NCI-H510A (cell line): ENCODE measurements at regions not wholly inside any gene's neighbourhood (a gene's known extent, or its start where the extent isn't known, plus 50 kb on each side); places are given as distances from the start of the nearest gene placed in this dataset.
A peak's percentile ranks its signal among the peaks of the same experiment; 100 is the strongest.
"Not testable (repeated sequence)": the region's sequence is repeated elsewhere in the genome, so short reads cannot be mapped to it uniquely, and the experiment has no call there.

Experiments
- DNase-seq: peaks from one replicate; lab custom pipeline; 2025; lab: John Stamatoyannopoulos, UW

- DNase-seq = no peak
These were observed 153.5 kb upstream of the STK32A start for GRCh38 chr5:147081311-147081764.

DNA sequence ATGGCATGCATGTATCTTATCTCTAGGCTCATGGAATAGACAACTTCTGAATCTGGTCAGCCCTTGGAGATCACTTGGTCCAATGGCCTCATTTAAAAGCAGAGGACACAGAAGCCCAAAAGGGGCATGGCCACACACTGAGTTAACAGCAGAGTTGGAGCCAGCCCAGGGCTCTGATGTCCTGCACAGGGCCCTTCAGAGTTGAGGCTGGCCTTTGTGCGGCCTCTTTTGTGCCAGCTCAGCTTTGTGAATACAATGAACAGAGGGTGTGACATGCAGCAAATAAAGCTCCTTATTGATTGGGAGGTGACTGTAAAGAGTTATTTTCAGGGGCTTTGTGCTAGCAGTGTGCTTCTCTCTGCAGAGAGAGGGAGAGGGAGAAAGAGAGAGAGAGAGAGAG, 150.1 kb upstream of the STK32A start:
- DNase-seq = no peak

- DNase-seq = no peak
These were observed 149.4 kb upstream of the STK32A start for GRCh38 chr5:147085409-147085808.

DNA sequence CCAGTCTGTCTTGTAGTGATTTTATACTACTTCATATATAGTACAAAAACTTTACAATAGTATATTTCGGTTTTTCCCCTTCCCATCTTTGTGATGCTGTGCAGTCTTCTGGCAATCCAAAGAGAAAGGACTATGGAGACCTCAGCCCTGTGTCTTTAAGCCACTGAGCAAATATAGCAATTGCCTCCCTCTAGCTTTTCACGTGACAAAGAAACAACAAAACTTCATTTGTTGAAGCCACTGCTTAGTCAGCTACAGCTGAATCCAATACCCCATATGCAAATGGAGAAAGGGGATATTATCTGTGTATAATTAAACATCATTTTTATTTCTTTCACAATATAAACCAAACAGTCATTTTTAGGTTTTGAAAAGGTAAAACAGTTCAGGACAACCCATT, 142.8 kb upstream of the STK32A start:
- no peak for DNase-seq

DNA sequence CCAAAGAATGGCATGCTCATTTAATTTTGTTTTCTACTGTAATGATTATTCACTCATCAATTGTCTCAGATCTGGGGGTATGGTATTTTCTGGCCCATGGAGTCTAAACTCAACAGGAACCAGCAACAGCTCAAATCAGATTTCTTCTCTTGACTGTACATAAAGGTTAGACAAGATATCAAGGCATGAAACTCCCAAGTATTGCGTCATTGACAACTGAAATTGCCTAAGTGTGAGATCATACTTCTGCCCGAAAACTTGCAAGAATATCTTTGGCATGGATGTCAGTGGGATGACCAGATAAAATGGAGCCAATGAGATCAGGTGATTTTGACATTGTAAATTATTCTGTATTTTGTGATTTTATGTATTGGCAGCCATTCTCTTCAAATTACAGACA, 141.7 kb upstream of the STK32A start:
- DNase-seq = no peak

- no peak for DNase-seq
These were observed 139.1 kb upstream of the STK32A start for GRCh38 chr5:147095740-147096139.

DNA sequence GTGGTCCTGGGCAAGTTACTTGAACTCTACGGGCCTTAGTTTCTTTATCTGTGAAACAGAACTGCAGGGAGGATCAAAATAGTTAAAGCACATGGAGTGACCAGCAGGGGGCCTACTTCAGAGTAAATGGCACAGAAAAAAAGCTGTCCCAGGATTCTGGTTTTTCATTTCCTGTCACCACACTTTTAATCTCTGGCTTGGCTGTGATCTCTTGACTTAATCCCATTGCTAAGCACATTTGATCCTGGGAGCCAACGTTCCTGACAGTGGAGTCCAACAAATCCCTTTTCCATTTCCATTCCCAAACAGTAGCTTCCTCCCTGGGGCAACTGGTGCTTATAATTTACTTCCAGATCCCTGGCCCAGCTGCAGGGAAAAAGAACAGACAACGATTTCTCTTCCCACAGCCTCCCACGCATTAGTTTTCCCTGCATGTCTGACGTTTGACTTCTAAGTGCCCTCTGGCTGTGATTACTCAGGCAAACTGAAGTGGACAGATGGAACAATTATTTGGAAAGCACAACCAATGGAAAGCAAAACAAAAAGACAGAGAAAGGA, 136.5 kb upstream of the STK32A start:
- DNase-seq = peak; percentile 28

DNA sequence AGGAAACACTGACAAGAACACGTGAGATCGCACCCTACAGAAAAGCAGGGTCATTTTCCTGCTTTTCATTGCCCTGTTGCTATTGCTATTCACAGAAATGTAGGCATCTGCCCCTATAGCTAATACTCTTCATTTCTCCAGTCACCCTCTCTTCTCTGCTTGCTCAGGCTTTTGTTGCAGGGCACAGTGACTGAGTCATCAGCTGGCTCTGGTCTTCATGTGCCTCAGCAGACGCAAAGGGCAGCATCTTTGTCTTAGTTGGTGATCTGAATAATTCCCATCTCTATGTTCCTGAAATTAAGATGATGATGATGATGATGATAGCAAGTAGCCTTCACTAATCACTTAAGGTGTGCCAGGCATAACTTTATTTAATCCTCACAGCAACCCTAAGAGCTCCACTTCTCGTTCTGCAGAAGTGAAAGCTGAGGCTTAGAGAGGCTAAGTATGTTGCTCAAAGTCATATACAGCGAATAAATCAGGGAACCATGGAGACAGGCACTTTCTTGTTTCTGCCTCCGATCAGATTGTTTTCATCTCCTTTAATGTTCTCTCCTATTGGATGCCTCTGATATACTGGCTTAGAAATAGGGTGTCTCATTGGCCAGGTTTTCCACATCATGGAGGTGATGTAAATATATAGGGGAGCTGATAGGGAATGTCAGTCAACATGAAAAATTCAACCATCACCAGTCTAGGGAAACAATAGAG, 133.0 kb upstream of the STK32A start:
- DNase-seq = no peak

GRCh38 chr5:147112899-147113298, 121.9 kb upstream of the STK32A start:
- no peak for DNase-seq

GRCh38 chr5:147113967-147114366, 120.9 kb upstream of the STK32A start:
- no peak for DNase-seq

GRCh38 chr5:147139759-147140158, 95.1 kb upstream of the STK32A start:
- not testable (repeated sequence) for DNase-seq

- peak; percentile 45 for DNase-seq
These were observed 94.3 kb upstream of the STK32A start for GRCh38 chr5:147140558-147140957.

DNA sequence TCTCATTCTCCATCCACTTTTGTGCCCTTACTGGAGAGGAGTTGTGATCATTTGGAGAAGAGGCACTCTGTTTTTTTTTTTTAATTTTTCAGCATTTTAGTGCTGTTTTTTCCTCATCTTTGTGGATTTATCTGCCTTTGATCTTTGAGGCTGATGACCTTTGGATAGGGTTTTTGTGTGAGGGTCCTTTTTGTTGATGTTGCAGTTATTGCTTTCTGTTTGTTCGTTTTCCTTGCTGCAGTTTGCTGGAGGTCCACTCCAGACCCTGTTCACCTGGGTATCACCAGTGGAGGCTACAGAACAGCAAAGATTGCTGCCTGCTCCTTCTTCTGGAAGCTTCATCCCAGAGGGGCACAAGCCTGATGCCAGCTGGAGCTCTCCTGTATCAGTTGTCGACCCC, 93.2 kb upstream of the STK32A start:
- DNase-seq = not testable (repeated sequence)

GRCh38 chr5:147143215-147143614, 91.6 kb upstream of the STK32A start:
- DNase-seq = no peak

GRCh38 chr5:147145328-147145727, 89.5 kb upstream of the STK32A start:
- no peak for DNase-seq

DNA sequence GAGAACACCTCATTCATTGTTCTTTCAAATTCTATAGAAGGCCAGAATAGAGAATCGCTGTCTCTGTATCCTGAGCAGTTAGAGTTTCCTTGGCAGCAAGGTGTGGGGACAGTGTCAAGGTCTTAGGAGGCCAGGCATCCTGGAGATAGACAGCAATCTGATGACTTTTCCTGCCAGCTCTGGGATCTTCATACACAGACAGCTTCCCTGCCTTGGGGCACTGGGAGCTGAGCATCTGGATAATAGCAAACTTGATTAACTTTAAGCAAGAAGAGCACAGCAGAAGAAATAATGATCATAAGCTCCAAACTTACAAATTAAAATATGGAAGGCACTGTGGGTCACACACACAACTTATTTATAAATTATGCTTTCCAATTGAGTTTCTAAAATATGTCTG, 86.1 kb upstream of the STK32A start:
- no peak for DNase-seq

GRCh38 chr5:147152086-147152485, 82.7 kb upstream of the STK32A start:
- DNase-seq = no peak

- no peak for DNase-seq
These were observed 80.0 kb upstream of the STK32A start for GRCh38 chr5:147154809-147155208.

GRCh38 chr5:147156012-147156411, 78.8 kb upstream of the STK32A start:
- no peak for DNase-seq

- DNase-seq = no peak
These were observed 73.7 kb upstream of the STK32A start for GRCh38 chr5:147160902-147161700.

- no peak for DNase-seq
These were observed 72.1 kb upstream of the STK32A start for GRCh38 chr5:147162740-147163139.

DNA sequence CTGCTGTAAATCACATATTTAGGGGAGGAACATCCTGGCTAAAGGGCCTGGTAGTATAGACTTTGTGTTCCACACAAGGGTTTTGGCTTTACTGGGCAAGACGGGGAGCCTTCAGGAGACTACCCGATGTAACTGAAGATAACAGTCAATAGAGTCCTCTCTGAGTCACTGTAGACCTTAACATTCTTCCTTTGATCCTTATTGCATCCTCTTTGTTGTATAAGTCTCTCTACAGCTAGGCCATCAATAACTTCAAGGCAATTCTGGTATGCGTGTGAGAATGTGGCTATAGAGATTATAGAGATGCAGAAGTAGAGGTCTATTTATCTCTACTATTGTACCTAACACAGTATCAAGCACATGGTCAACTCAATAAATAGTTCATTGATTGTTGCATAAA, 67.3 kb upstream of the STK32A start:
- no peak for DNase-seq
